A549 (cell line): ENCODE measurements at regions not wholly inside any gene's neighbourhood (a gene's known extent, or its start where the extent isn't known, plus 50 kb on each side); places are given as distances from the start of the nearest gene placed in this dataset.

Experiments used
- CBX2 ChIP-seq: fragments of 200-600 bp; sonication (generic); IDR thresholded peaks from 2 replicates; pipeline ENCODE4 v1.6.1; 2016; ENCODE audit warnings: low read depth, mild to moderate bottlenecking, borderline replicate concordance
- CTCF ChIP-seq: fragments of >200 bp; sonication (Bioruptor Twin); formaldehyde crosslinking; IDR thresholded peaks from 3 replicates; pipeline ENCODE4 v1.5.1; 2016
- ELK1 ChIP-seq: fragments of 150-350 bp; IDR thresholded peaks from 2 replicates; pipeline ENCODE4 v1.6.1; 2014; ENCODE audit warnings: low read depth, mild to moderate bottlenecking, low read length
- ESRRA ChIP-seq: fragments of 150-350 bp; IDR thresholded peaks from 2 replicates; pipeline ENCODE4 v1.6.1; 2014; ENCODE audit warnings: mild to moderate bottlenecking, low read length, borderline replicate concordance
- HDAC2 ChIP-seq: fragments of 200-600 bp; sonication (generic); IDR thresholded peaks from 2 replicates; pipeline ENCODE4 v1.6.1; 2016
- JUNB ChIP-seq: fragments of >200 bp; sonication (Bioruptor Twin); formaldehyde crosslinking; IDR thresholded peaks from 2 replicates; pipeline ENCODE4 v1.6.1; 2016
- KDM5A ChIP-seq: fragments of 200-600 bp; sonication (generic); IDR thresholded peaks from 2 replicates; pipeline ENCODE4 v1.6.1; 2016; ENCODE audit warnings: antibody characterized with exemption, mild to moderate bottlenecking
- MAX ChIP-seq: IDR thresholded peaks from 2 replicates; pipeline ENCODE4 v1.6.1; 2012
- NR3C1 ChIP-seq: fragments of >200 bp; sonication (Bioruptor Twin); formaldehyde crosslinking; IDR thresholded peaks from 3 replicates; pipeline ENCODE4 v1.6.1; 2017
- PBX3 ChIP-seq: IDR thresholded peaks from 2 replicates; pipeline ENCODE4 v1.6.1; 2012
- POLR2A ChIP-seq: IDR thresholded peaks from 2 replicates; pipeline ENCODE4 v1.6.1; 2012; ENCODE audit warnings: mild to moderate bottlenecking, low read length
- USF2 ChIP-seq: fragments of 450-650 bp; IDR thresholded peaks from 2 replicates; pipeline ENCODE4 v1.6.1; 2014; ENCODE audit warnings: antibody characterized with exemption
- ZSCAN20 ChIP-seq: fragments of 250-450 bp; sonication (Bioruptor Pico); IDR thresholded peaks from 2 replicates; pipeline ENCODE4 v1.8.0; 2022; ENCODE audit warnings: mild to moderate bottlenecking, moderate library complexity

GRCh38 chr6:164412566-164412965 is 896.8 kb downstream of the C6orf118 start:
- TF ChIP-seq ESRRA (no peak), CTCF (no peak), MAX (no peak), POLR2A (no peak), CBX2 (no peak), PBX3 (no peak), ZSCAN20 (no peak), JUNB (no peak), KDM5A (no peak), USF2 (no peak), ELK1 (no peak), HDAC2 (no peak), NR3C1 (no peak)
